ENCODE measurements at regions not wholly inside any gene's neighbourhood (a gene's known extent, or its start where the extent isn't known, plus 50 kb on each side); places are given as distances from the start of the nearest gene placed in this dataset.
"Not testable (repeated sequence)": the region's sequence is repeated elsewhere in the genome, so short reads cannot be mapped to it uniquely, and the experiment has no call there.

DNA sequence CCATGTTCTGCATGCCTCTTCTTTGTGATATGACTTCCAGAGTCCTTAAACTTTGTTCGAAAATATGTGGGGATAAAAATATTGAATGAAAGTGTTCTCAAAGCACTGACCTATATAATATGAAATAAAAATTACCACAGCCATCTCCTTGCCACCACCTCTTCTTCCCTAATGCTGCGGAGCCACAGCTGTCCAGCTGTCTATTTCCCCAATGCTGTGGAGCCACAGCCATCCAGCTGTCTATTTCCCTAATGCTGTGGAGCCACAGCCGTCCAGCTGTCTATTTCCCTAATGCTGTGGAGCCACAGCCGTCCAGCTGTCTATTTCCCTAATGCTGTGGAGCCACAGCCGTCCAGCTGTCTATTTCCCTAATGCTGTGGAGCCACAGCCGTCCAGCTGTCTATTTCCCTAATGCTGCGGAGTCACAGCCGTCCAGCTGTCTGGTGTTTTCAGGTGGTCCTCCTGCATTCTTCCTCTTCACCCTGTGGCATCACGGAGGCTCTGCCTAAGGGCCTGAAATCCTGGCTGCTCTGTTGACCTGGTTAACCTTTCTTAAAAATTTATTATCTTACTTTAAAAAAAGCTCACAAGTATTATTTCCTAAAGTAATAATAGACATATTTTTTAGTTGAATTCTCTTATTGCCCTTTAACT lies 266.1 kb upstream of the MEX3C start:
- no peak for DNase-seq

DNA sequence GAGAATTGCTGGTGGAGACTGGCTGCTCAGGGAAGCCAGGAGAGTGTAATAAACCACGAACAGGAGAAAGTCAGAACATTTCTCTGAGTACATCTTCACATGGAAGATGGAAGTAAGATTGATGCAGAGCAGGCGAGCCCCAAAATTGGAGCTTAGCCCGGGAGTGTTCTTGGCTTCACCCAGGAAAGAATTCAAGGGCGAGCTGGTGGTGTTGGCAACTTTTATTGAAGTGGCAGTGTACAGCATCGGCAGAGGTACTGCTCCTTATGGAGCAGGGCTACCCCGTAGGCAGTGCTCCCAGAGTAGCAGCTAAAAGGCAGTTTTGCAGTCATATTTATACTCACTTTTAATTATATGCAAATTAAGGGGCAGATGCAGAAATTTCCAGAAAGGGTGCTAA lies 281.4 kb upstream of the MEX3C start:
- DNase-seq: no peak

DNA sequence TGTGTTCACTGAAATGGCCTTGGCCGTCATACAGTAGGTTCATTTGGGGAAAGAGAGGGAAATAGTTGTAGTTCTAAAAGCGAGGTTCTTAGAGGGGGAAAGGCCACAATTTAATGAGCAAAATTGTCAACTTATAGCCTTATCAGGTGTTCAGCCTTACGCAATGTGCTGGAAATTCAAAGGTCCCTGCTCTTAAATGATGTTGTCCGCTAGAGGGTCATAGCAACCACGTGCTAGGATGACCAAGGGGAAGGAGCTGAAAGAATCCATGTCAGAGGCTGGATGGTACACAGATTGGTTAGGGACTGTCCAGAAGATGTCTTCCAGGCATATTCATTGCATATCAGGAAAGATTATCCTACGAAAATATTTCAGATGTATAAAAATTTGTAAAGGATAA lies 282.3 kb upstream of the MEX3C start:
- no peak for DNase-seq

DNA sequence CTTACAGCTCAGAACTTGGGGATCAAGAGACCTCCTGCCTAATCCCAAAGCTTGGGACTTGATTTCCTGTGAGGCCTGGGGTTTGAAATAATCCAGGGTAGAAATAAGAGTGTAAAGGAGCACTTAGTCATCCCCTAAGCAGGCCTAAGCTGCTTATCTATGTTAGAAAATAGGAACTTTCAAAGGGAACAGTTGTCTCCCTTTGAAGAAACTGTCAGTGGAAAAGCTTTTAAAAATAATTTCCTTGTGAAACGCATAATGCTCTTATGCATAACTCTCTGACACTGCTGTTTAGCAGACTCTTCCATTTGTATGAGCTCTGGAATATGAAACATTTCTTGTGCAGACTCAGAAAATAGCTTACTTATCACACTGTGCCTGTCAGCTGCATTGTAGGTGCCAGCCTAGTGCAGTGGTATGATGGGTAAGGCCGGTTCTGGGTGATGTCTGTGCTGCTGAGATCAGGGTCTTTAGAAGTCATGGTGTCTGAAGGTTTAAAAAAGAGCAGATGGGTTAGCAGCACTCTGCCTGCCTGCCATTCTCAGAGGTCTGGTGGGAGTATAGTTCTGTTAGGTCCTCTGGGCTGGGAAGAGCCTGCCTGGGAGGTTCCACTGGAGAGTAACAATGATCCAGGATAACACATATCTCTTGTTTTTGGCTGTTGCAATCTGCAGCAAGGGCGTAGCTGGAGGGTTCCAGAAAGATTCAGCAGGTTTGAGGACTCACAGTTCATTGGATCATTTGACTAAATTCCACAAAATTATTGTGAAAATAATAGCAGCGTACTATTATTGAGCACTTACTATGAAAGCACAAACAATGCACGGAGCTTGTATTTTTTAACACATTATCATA lies 283.2 kb upstream of the MEX3C start:
- no peak for DNase-seq

DNA sequence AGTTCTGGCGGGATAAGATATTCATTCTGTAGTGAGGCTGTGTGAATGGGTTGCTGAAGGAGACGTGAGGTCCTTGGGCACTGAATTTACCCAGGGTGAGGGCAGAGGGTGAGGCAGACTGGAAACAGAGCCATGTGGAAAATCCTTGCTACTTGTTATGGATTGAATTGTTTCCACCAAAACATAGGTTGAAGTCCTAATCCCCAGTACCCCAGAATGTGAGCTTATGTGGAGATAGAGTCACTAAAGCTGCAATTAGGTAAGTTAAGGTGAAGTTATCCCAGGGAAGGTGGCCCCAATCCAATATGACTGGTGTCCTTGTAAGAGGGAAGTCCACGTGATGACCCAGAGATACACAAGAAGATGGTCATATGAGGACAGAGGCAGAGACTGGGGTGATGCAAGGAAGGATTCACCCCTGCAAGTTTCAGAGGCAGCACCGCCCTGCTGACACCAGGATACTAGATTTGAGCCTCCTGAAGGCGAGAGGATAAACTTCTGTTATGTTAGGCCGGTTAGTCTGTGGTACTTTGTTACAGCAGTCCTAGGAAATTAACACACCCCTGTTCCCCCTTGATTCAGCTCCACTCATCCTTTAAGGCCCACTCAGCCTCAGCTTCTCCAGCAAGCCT lies 289.4 kb upstream of the MEX3C start:
- no peak for DNase-seq

DNA sequence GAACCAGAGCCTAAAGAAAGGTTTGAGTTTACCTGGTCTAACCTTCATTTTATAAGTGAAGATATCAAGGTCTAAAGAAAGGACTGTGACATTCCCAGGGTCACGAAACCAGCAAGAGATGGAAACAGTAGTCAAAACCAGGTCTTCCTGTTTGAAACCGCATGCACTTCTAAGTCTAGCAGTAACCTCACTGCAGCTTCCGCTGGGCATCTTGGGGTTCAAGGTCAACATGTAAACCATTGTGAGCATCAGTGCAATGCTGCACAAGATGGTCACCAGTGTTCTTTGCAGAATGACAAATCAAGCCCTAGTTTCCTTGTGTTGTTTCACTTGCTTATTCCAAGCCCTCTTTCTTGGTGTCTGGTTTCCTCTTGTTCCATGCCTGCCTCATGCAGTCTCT lies 292.9 kb upstream of the MEX3C start:
- DNase-seq: no peak

DNA sequence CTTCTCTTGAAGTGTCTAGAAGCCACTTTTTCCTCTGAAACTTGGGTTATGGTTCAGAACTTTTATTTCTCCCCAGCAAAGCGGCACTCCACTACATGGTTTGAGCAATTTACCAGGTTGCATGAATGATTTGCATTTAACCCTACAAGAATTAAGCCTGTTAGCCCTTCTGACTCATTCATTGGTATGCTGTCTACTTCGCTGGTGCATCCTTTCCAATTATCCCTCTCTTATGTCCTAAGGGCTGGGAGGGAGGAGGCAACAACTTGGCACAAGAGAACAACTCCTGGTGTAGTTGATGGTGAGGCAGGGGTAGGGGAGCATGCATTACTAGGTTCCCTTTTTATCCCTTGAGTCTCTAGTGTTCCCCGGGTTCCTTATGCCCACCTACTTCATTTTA lies 293.4 kb upstream of the MEX3C start:
- no peak for DNase-seq

DNA sequence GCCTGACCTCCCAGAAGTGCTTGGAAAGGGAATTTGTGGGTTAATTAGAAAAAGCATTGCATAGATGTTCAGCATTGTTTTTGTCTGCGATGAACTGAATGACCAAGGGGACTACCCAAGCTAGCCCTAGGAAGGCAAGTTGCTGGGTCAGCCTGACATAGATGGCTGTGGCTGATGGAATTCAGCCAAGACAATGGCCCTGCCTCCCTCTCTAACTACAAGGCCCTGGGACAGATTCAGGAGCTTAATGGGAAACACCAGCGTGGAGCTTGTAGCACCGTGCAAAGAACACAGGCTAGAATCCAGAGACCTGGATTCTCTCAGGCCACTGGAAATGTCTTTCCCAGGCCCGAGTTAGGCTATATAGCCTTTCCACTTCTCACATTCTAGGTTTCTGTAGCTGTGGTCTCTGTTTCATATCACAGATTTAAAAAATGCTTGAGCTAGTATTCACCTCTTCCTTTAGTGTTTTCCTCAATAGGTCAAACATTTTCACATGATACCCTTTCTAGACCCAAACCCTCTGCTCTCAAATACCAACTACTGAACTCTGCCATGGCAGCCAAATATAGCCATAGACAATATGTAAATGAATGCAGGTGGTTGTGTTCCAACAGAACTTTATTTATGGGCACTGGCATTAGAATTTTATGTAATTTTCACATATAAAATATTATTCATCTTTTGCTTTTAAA lies 294.3 kb upstream of the MEX3C start:
- DNase-seq: no peak

DNA sequence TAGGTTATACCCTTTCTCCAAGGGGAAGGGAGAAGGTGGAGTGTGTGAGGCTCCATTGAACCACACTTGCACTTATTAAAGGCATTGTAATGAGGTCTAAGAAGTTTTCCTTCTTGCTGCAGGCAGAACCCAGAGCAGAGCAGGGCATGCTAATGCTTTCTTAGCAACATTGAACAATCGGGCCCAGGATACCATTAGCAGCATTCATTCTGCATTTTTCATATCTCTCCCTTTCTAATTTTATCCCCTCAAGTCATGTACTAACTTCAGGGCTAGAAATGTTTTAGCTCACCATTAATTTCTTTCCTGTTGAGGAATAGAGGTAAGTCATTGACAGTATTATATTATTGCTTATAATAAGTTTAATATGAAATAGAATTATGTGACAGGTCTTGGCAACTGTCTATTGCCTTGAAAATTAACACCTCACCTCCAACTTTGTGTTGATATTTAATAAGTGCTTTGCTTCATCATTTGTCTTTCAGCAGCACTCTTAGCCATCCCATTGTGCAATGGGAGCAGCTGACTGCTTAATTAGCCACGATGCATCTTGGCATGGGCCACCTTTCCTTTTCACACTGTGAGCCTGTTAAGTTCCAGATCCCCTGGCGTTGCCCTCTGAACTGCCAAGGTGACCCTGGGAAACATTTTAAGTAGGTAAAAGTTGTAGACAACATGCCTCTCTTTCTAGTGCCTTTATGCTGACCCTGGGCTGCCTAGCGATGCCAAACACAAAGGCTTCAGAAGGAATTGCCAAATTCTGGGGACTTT lies 300.8 kb upstream of the MEX3C start:
- DNase-seq: no peak

DNA sequence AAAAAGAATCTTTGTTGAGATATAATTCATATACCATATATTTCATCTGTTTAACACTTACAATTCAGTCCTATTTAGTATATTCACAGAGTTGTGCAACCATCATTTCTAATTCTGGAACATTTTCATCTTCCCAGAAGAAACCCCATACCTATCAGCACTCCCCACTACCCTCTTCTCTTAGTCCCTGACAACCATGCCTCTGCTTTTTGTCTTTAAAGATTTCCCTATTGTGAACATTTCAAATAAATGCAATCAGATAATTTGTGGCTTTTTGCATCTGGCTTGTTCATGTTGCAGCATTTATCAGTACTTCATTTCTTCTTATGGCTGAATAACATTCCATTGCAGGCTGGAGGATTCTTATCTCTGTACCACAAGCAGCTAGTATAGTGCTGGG lies 305.9 kb upstream of the MEX3C start:
- DNase-seq: no peak

DNA sequence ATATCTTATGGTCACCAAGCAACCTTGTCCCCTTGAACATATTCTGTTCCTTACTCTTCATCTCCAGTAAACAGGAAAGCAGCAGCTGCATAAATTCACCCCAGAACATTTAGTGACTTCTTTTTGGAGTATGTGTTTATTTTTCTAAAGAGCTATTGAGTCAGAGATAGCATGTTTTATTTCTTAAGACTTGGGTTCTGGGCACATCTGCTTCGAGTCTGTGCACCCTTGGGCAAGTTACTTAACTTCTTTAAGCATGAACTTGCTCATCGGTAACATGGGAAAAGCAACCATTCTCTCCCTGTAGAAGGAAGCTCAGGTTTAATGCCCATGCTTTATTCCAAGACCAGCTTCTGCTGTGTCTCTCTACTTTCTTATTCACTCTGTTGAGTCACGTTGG lies 309.3 kb upstream of the MEX3C start:
- no peak for DNase-seq

DNA sequence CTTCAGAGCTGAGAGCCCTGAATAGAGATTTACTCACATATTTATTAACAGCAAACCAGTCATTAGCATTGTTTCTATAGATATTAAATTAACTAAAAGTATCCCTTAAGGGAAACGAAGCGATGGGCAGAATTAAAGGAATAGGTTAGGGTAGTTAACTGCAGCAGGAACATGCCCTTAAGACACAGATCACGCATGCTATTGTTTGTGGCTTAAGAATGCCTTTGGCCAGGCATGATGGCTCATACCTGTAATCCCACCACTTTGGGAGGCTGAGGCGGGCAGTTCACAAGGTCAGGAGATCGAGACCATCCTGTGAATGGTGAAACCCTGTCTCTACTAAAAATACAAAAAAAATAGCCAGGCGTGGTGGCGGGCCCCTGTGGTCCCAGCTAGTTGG lies 310.9 kb upstream of the MEX3C start:
- not testable (repeated sequence) for DNase-seq

DNA sequence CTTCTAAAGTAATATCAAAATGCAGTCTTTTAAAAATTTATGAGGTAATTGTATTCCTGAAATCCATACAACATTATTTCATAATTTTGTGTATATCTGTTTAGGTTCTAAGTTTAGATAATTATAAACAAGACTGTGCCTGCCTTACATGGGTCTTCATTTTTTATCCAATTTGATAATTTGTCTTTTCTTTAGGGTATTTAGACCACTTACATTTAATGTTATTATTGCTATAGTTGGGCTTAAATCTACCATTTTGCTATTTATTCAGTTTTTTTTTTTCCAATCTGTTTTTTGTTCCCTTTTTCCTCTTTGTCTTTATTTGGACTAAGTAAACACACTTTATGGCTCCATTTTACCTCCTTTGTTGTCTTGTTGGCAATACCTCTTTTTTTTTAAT lies 312.5 kb upstream of the MEX3C start:
- DNase-seq: no peak

DNA sequence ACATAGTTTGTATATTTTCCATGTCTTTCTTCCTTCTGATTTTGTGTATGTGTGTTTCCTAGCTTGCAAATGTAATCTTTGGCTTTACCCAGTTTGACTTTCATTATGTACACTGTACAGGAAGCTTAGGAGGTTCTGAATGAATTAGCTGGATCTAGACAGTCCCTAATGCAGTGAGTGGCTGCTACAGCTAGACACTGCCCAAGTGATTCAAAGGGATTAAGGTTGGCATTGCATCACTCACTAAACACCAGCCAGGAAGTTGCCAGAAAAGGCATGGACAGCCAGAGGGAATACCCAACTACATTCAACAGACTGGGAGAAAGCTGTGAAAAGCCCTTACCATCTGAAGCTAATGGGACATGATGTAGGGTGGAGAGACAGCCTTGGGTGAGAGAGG lies 316.0 kb upstream of the MEX3C start:
- DNase-seq: no peak

DNA sequence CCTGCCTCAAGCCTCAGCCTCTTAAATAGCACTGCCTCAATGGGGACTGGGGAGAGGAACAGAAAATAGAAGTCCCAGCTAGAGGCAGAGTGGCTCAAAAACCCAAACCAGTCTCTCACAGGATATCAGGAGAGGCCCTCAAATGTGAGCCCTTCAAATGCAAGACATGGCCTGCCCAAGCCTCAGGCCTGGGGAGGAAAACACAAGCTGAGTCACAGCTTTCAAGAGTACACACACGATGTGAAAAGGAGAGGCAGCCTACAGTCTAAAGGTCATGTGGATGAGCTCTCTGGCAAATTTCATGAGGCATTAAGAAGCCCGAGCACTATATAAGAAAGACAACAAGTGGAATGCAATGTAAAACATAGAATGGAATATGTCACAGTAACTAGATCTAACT lies 316.6 kb upstream of the MEX3C start:
- no peak for DNase-seq

DNA sequence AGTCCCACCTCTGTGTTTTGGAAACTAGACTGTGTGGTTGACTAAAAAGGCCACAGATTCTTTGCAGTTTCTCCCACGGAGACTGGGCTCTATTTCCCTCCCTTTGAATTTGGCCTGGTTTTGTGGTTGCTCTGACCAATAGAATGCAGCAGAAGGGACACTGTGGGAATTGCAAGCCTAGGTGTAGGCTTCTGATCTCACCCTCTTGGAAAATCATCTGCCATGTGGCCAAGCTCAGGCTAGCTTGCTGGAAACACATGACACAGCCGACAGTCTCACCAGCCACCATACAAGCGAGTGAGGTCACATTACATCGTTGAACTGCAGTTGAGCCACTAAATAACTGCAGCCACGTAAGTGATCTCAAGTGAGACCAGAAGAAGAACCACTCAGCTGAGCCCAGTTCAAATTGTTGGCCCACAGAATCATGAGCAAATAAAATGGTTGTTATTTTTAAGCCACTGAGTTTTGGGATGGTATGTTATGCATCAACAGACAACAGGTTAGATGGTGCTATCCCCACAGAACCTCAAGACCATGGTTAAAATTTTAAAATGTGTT lies 319.1 kb upstream of the MEX3C start:
- DNase-seq: no peak

DNA sequence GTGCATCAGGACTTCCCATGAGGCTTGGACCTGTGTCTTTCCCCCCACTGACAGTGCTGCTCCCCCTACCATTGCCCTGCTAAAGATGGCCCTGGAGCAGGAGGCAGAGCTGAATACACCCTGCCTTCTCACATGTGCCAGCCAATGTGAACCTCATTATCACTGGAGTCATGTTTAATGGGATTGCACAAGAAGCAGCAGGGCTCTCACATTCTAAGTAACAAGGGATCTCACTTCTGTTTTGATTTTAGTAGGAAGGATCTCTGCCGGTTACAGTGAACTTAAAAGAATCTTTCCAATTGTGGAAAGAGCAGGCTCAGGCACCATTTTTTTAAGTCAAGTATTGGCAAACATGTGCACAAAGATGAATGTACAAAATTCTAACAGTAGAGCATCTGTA lies 322.1 kb upstream of the MEX3C start:
- no peak for DNase-seq

DNA sequence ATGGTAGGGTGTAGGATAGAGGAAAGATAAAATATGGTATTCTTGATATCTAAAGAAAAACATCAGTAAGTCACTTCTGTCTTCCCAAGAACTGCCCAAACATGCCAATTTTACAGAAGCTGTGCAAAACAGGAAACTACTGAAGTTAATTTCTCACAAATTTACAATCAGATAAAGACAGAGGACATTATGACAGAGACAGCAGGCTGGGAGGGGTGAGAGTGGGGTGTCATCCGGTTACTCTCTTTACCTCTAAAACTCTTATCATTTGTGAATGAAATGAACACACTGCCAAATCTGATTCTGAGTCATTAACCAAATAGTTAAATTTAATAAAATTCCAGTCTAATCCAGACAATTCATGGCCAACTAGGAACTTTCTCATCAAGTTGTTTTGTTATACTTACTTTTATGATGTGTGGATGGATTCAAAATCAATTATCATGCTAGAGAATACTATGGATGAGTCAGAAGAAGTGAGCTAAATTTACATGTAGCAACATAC lies 323.2 kb upstream of the MEX3C start:
- DNase-seq: no peak

DNA sequence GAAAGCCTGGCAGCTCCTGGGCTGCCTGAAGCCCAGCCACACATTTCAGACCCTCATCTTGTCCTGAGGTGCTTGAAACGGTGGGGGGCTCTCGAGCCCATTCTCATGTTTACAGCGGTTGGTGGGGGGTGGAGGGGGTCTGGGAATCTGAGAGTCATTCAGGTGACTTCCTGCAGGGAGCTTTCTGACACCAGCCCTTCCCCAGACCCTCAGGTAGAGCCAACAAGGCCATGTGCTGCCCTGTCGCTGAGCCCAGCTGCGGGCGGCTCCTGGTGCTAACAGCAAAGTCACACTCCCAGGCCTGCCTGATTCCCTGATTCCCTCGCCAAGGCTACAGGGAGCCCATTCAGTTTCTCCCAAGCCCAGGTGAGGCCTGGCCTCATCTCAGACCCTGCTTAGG lies 324.9 kb upstream of the MEX3C start:
- DNase-seq: no peak

DNA sequence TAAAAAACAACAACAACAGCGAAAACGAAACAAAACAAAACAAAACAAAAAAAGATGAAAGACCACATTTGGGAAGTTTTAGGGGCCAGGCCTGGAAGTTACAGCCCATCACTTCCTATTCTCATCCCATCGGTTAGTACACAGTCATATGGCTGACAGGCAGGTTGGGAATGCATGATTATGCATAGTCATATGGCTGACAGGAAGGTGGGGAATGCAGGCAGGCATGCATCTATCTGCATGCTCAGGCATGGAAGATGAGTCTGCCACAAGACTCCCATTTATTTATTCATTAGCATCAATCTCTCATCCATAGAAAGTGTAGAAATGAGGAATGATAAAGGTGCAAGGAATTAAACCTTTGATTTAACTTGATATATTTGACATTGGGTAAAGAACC lies 325.3 kb upstream of the MEX3C start:
- no peak for DNase-seq

DNA sequence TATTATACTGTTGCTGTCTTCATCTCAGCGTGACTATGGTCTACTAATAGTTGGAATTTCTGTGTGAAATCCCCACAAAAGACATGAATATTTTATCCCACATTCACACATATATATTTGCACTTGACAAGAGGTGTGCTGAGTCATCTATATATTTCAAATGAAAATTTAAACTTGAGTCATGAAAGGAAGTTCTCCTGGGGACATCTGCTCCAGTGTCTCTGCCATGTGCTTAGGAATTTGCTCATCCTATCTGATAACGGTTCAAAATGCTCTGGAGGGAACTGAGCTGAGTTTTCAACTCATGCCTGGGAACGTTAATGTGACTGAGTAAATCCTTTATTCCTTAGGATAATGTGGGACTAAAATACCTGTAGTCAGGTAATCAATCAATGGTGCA lies 326.2 kb upstream of the MEX3C start:
- no peak for DNase-seq

All from CD4-positive, alpha-beta T cell treated with Interleukin-21 for 1 hour (primary cell).